ENCODE measurements at regions not wholly inside any gene's neighbourhood (a gene's known extent, or its start where the extent isn't known, plus 50 kb on each side); places are given as distances from the start of the nearest gene placed in this dataset.

GRCh38 chr2:12151716-12152115 is 405.3 kb downstream of the LPIN1 start:
- Histone ChIP-seq H3K4me1 (replicated peaks) (no peaks in the 10 kb centered on the region), H3K27ac (no peak overlapping the region), H3K27me3 (replicated peaks; ENCODE audit: insufficient read depth) (no peaks in the 10 kb centered on the region), H3K4me3 (no peak overlapping the region), H3K9me3 (no peaks in the 10 kb centered on the region), H3K36me3 (no peaks in the 10 kb centered on the region)
- WGBS, result 32% methylated on average over 6 of the region's 6 CpGs
- DNase-seq (ENCODE audit: low spot score), result no peak
- TF ChIP-seq CTCF (IDR thresholded peaks at IDR 0.05) (no peak), POLR2A (IDR thresholded peaks at IDR 0.05) (no peak), POLR2AphosphoS5 (IDR thresholded peaks at IDR 0.05) (no peak)
- intact Hi-C loops (cut with DNase I), result no loop called here

GRCh38 chr2:12152888-12153287 is 406.5 kb downstream of the LPIN1 start:
- no peak overlapping the region for H3K4me3 ChIP-seq
- no peaks in the 10 kb centered on the region for H3K36me3 ChIP-seq
- H3K4me1 ChIP-seq (replicated peaks), result no peaks in the 10 kb centered on the region
- H3K27ac ChIP-seq, result no peak overlapping the region
- 67% methylated on average over 3 of the region's 3 CpGs for WGBS
- H3K9me3 ChIP-seq, result no peaks in the 10 kb centered on the region
- no peak for TF ChIP-seq POLR2A (IDR thresholded peaks at IDR 0.05)
- H3K27me3 ChIP-seq (replicated peaks; ENCODE audit: insufficient read depth), result no peaks in the 10 kb centered on the region
- DNase-seq (ENCODE audit: low spot score), result no peak
- intact Hi-C loops (cut with DNase I), result no loop called here

- 34% methylated on average over 6 of the region's 6 CpGs for WGBS
- H3K4me1 ChIP-seq (replicated peaks), result no peaks in the 10 kb centered on the region
- intact Hi-C loops (cut with DNase I), result no loop called here
- no peaks in the 10 kb centered on the region for H3K36me3 ChIP-seq
- H3K27me3 ChIP-seq (replicated peaks; ENCODE audit: insufficient read depth), result no peaks in the 10 kb centered on the region
- no peak overlapping the region for H3K4me3 ChIP-seq
- no peaks in the 10 kb centered on the region for H3K9me3 ChIP-seq
- no peak for DNase-seq (ENCODE audit: low spot score)
- peak; percentile 46 for TF ChIP-seq POLR2AphosphoS5 (IDR thresholded peaks at IDR 0.05)
- TF ChIP-seq CTCF (IDR thresholded peaks at IDR 0.05), result no peak
- H3K27ac ChIP-seq, result no peak overlapping the region
Measured at GRCh38 chr2:12155303-12156051, 409.0 kb downstream of the LPIN1 start.

GRCh38 chr2:12156349-12156748 is 409.9 kb downstream of the LPIN1 start:
- 81% methylated on average over 4 of the region's 4 CpGs for WGBS
- intact Hi-C loops (cut with DNase I), result no loop called here
- TF ChIP-seq POLR2A (IDR thresholded peaks at IDR 0.05) (no peak), POLR2AphosphoS5 (IDR thresholded peaks at IDR 0.05) (no peak), CTCF (IDR thresholded peaks at IDR 0.05) (no peak)

GRCh38 chr2:12161085-12161484 is 414.7 kb downstream of the LPIN1 start:
- WGBS, result 18% methylated on average over 1 of the region's 1 CpG
- no peaks in the 10 kb centered on the region for H3K27me3 ChIP-seq (replicated peaks; ENCODE audit: insufficient read depth)

More at GRCh38 chr2:12156349-12156748, 409.9 kb downstream of the LPIN1 start:
- H3K36me3 ChIP-seq, result no peaks in the 10 kb centered on the region
- no peak overlapping the region for H3K27ac ChIP-seq
- H3K9me3 ChIP-seq, result no peaks in the 10 kb centered on the region
- no peak overlapping the region for H3K4me3 ChIP-seq
- H3K4me1 ChIP-seq (replicated peaks), result peaks cover 2% of the 10 kb centered on the region
- DNase-seq (ENCODE audit: low spot score), result no peak
- H3K27me3 ChIP-seq (replicated peaks; ENCODE audit: insufficient read depth), result no peaks in the 10 kb centered on the region

More at GRCh38 chr2:12161085-12161484, 414.7 kb downstream of the LPIN1 start:
- Histone ChIP-seq H3K4me3 (no peak overlapping the region), H3K27ac (no peak overlapping the region), H3K36me3 (no peaks in the 10 kb centered on the region), H3K4me1 (replicated peaks) (peaks cover 5% of the 10 kb centered on the region), H3K9me3 (no peaks in the 10 kb centered on the region)
- peak; percentile 23 for DNase-seq (ENCODE audit: low spot score)
- TF ChIP-seq POLR2AphosphoS5 (IDR thresholded peaks at IDR 0.05), result peak; percentile 50
- TF ChIP-seq CTCF (IDR thresholded peaks at IDR 0.05), result no peak
- intact Hi-C loops (cut with DNase I), result no loop called here
